ENCODE measurements at regions not wholly inside any gene's neighbourhood (a gene's known extent, or its start where the extent isn't known, plus 50 kb on each side); places are given as distances from the start of the nearest gene placed in this dataset.
A peak's percentile ranks its signal among the peaks of the same experiment; 100 is the strongest.

DNA sequence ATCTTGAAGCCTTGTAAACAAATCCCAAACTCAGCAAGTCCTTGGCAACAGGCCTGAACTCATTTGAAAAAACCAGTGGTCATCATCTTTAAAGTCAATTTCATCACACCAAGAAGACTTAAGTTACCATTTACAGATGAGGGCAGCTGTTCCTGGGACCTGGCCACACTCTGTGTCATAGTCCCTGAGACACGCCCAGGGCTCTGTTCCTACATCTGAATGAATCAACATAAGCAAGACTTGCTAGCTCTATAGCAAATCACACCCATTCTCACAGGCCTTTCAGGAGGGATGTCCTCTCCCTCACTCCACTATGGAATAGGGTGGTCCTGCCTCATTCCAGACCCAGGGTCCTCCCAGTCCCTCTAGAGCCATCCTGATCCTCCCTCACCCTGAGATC is 142.8 kb downstream of the NSG2 start:
- H3K4me3 ChIP-seq: no peak overlapping the region
- TF ChIP-seq Cebpa-rat (IDR thresholded peaks at IDR 0.05): no peak
- peaks cover 0 to 34% (median 19%) of the 10 kb centered on the region in 10 experiments; a peak in 13 of 20 replicates for H3K4me1 ChIP-seq
- H3K9me3 ChIP-seq (replicated peaks in 1 of 11): no peaks in the 10 kb centered on the region
- peak overlapping the region in 1 of 11 experiments; percentile 69; a peak in 1 of 22 replicates for H3K27ac ChIP-seq
- H4K20me1 ChIP-seq: no peaks in the 10 kb centered on the region
- H3K27me3 ChIP-seq: no peaks in the 10 kb centered on the region
- H3K9ac ChIP-seq: no peak overlapping the region
- no peaks in the 10 kb centered on the region for H3K36me3 ChIP-seq
- peak overlapping the region in 7 of 11 experiments; percentile 11 to 61 (median 57); a peak in 6 of 22 replicates for H3K4me2 ChIP-seq

GRCh38 chr5:174189654-174190541 is 144.4 kb downstream of the NSG2 start:
- peak overlapping the region in 1 of 11 experiments; percentile 69; a peak in 1 of 22 replicates for H3K27ac ChIP-seq
- H3K9ac ChIP-seq: peak overlapping the region in 1 of 11 experiments; percentile 49; a peak in 1 of 22 replicates
- TF ChIP-seq Cebpa-rat (IDR thresholded peaks at IDR 0.05): no peak
- no peak overlapping the region for H3K4me3 ChIP-seq
- H3K4me2 ChIP-seq: peak overlapping the region in 9 of 11 experiments; percentile 7 to 61 (median 54); a peak in 15 of 22 replicates
- H3K36me3 ChIP-seq: no peaks in the 10 kb centered on the region
- H3K9me3 ChIP-seq (replicated peaks in 1 of 11): no peaks in the 10 kb centered on the region
- no peaks in the 10 kb centered on the region for H4K20me1 ChIP-seq
- peaks cover 0 to 49% (median 35%) of the 10 kb centered on the region in 10 experiments; a peak in 15 of 20 replicates for H3K4me1 ChIP-seq
- no peaks in the 10 kb centered on the region for H3K27me3 ChIP-seq

DNA sequence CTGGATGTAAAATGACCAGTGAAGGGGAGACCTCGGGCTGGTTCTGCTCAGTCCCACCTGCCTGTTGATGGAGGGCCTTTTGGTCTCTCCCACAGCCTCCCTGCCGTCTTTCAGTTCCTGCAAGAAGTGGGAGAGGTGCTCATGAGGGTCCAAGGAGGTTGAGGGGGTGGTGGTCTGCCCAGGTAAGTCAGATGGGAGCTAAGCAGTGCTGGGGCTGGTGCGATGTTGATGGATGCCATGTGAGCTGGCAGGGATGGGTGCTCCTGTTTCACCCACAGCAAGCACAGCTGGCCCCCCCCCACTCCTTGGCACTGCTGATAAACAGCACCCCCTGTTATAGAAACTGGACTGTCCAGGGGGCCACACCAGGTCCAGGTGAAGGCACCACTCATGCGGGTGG is 145.6 kb downstream of the NSG2 start:
- Histone ChIP-seq H4K20me1 (no peaks in the 10 kb centered on the region), H3K4me2 (no peak overlapping the region), H3K4me3 (no peak overlapping the region), H3K27me3 (no peaks in the 10 kb centered on the region), H3K9ac (no peak overlapping the region), H3K4me1 (peaks cover 0 to 59% (median 37%) of the 10 kb centered on the region in 10 experiments; a peak in 15 of 20 replicates), H3K9me3 (replicated peaks in 1 of 11) (no peaks in the 10 kb centered on the region), H3K36me3 (no peaks in the 10 kb centered on the region), H3K27ac (peak overlapping the region in 1 of 11 experiments; percentile 45; a peak in 1 of 22 replicates)
- TF ChIP-seq Cebpa-rat (IDR thresholded peaks at IDR 0.05): no peak

DNA sequence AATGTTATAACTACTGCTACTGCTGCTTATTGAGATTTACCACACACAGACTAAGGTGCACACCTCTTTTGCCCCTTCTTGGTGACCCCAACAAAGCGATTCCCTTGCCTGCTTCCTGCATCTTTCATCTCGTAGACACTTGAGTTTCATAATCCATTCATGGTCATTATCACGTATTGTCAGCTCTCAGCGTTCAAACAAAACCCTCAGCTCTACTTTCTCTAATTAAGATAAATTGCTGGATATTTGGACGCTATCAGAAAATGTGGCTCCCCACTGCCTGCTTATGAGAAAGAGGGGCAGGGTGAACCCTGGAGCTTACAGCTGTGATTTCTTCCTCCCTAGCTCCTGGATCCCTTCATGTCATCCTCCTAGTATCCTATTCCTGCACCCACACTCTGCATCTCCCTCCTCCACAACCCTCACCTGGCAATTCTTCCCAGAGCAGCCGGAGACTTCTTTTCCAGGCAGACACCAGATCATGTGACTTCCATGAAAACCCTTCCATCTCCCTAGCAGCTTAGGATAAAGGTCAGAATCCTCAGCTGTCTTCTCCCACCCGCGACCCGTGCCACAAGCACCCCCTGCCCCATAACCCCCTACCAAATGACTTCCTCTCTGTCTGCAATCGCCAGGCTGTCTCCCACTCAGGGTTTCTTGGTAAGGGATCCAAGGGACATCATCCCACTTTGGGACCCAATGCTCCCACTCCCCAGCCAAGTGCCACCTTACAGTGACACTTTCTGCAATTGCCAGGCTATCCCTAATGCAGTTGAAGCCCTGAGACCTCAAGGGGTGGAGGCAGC is 146.5 kb downstream of the NSG2 start:
- Histone ChIP-seq H3K36me3 (no peaks in the 10 kb centered on the region), H3K4me2 (no peak overlapping the region), H3K9ac (no peak overlapping the region), H3K4me3 (no peak overlapping the region), H3K4me1 (peaks cover 0 to 66% (median 37%) of the 10 kb centered on the region in 10 experiments; a peak in 15 of 20 replicates), H3K27ac (no peak overlapping the region), H4K20me1 (no peaks in the 10 kb centered on the region), H3K27me3 (no peaks in the 10 kb centered on the region), H3K9me3 (replicated peaks in 1 of 11) (no peaks in the 10 kb centered on the region)
- no peak for TF ChIP-seq Cebpa-rat (IDR thresholded peaks at IDR 0.05)

DNA sequence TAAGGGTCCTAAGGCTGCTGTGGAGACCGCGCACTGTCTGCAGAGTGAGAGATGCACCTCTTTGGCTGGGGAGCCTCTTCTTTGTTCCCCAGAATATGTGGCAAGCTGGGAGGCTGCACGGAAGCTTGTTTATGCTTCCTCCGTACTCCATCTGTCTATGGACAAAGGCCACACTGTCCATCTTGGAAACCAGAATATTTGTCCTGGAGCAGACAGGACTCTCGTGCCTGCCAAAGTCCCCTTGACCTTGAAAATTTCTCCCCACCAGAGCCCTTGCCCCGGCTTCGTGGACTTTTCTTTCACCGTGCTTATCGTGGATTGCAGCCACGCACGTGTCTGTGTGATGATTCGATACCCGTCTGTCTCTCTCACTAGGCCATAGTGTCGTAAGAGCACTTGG is 147.4 kb downstream of the NSG2 start:
- TF ChIP-seq Cebpa-rat (IDR thresholded peaks at IDR 0.05): no peak
- Histone ChIP-seq H3K9ac (no peak overlapping the region), H3K4me1 (peaks cover 0 to 66% (median 37%) of the 10 kb centered on the region in 10 experiments; a peak in 15 of 20 replicates), H3K4me3 (no peak overlapping the region), H4K20me1 (no peaks in the 10 kb centered on the region), H3K27ac (no peak overlapping the region), H3K9me3 (replicated peaks in 1 of 11) (no peaks in the 10 kb centered on the region), H3K4me2 (peak overlapping the region in 2 of 11 experiments; percentile 61 to 69; a peak in 1 of 22 replicates), H3K36me3 (no peaks in the 10 kb centered on the region), H3K27me3 (no peaks in the 10 kb centered on the region)

DNA sequence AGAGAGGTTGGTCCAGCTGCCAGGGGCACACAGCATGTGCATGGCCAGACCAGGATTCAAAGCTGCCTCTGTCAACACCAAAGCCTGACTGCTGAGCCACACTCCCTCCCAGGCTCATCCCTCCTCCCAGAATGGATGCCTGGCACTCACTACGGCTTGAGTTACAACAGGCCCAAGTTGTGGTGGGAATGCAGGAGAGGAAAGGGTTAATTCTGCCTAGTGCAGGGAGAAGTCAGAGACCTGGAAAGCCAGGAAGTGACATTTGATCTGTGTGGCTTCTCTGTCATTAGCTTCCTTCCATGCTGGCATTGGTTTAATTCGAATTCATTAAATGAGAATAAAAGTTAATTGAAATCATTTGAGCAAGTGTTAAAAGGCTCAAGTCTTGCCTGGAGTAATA is 150.0 kb downstream of the NSG2 start:
- no peaks in the 10 kb centered on the region for H3K9me3 ChIP-seq (replicated peaks in 1 of 11)
- TF ChIP-seq Cebpa-rat (IDR thresholded peaks at IDR 0.05): no peak
- no peak overlapping the region for H3K4me3 ChIP-seq
- H3K27ac ChIP-seq: no peak overlapping the region
- no peaks in the 10 kb centered on the region for H3K27me3 ChIP-seq
- H3K9ac ChIP-seq: no peak overlapping the region
- no peaks in the 10 kb centered on the region for H3K36me3 ChIP-seq
- H3K4me1 ChIP-seq: peaks cover 0 to 40% (median 20%) of the 10 kb centered on the region in 10 experiments; a peak in 15 of 20 replicates
- peak overlapping the region in 3 of 11 experiments; percentile 10 to 69 (median 44); a peak in 6 of 22 replicates for H3K4me2 ChIP-seq
- H4K20me1 ChIP-seq: no peaks in the 10 kb centered on the region

DNA sequence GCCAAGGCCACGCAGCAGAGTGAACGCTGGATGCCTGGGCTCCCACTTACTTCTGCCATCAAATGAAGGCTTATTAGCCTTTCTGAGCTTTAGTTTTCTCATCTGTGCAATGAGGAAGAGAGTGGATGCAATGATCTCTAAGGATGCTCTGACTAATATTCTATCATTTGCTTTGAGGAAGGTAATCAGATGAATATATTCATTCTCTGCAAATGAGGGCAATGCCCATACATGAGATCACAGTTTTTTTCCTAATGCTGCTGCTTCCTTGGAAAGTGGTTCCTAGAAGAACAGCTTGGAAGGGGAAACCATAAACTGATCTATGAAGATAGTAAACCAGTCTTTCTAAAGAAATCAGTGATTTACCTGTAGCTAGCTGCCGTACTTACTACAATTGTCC is 152.4 kb downstream of the NSG2 start:
- Histone ChIP-seq H3K4me2 (no peak overlapping the region), H4K20me1 (no peaks in the 10 kb centered on the region), H3K27me3 (no peaks in the 10 kb centered on the region), H3K4me3 (no peak overlapping the region), H3K4me1 (peaks cover 0 to 35% (median 20%) of the 10 kb centered on the region in 10 experiments; a peak in 15 of 20 replicates), H3K9ac (no peak overlapping the region), H3K36me3 (no peaks in the 10 kb centered on the region), H3K9me3 (replicated peaks in 1 of 11) (peaks cover 0 to 11% (median 4%) of the 10 kb centered on the region in 11 experiments; a peak in 4 of 22 replicates), H3K27ac (no peak overlapping the region)
- no peak for TF ChIP-seq Cebpa-rat (IDR thresholded peaks at IDR 0.05)

DNA sequence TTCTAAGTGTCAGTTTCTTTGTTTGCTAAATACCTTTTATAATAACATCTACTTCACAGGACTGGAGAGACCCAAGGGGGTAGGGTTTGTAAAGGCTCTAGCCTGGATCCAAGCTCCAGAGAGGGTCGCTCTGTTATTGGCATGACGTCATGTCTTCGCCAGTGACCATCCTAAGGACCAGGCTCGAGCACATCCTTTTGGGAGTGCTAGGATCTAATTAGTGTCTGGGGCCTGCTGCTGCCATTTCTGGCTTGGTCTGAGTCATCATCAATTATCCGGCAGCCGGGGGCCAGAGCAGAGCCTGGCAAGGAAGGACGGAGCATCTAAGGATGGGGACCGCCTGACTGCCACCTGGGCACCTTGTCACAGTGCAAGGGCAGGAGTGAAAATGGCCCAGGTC is 153.0 kb downstream of the NSG2 start:
- Histone ChIP-seq H3K9me3 (replicated peaks in 1 of 11) (peaks cover 0 to 11% (median 4%) of the 10 kb centered on the region in 11 experiments; a peak in 4 of 22 replicates), H3K9ac (no peak overlapping the region), H4K20me1 (no peaks in the 10 kb centered on the region), H3K4me1 (peaks cover 0 to 31% (median 16%) of the 10 kb centered on the region in 10 experiments; a peak in 15 of 20 replicates), H3K36me3 (no peaks in the 10 kb centered on the region), H3K27me3 (no peaks in the 10 kb centered on the region), H3K4me2 (no peak overlapping the region), H3K4me3 (no peak overlapping the region), H3K27ac (no peak overlapping the region)
- no peak for TF ChIP-seq Cebpa-rat (IDR thresholded peaks at IDR 0.05)

GRCh38 chr5:174202996-174203395 is 157.5 kb downstream of the NSG2 start:
- Histone ChIP-seq H3K4me3 (no peak overlapping the region), H3K4me1 (no peaks in the 10 kb centered on the region), H3K36me3 (no peaks in the 10 kb centered on the region), H3K27me3 (no peaks in the 10 kb centered on the region), H3K27ac (no peak overlapping the region), H3K9me3 (replicated peaks in 1 of 11) (peaks cover 0 to 11% (median 4%) of the 10 kb centered on the region in 11 experiments; a peak in 4 of 22 replicates), H4K20me1 (no peaks in the 10 kb centered on the region), H3K4me2 (no peak overlapping the region), H3K9ac (no peak overlapping the region)
- TF ChIP-seq Cebpa-rat (IDR thresholded peaks at IDR 0.05): no peak
